ENCODE measurements at regions not wholly inside any gene's neighbourhood (a gene's known extent, or its start where the extent isn't known, plus 50 kb on each side); places are given as distances from the start of the nearest gene placed in this dataset.

DNA sequence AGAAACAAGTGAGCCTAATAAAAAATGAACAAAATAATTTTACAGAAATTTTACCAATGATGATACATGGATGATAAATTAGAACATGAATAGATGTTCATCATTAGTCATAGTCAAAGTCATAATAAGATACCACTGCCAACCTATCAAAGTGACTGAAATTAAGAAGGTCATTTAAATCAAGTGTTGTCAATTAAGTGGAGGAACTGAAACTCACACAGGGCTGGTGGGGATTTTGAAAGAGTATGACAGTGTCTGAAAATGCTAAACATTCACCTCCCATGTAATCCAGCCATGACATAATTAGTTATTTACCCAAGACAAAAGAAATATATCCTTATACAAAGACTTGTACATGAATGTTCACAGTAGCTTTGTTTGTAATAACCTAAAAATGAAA lies 57.1 kb upstream of the DYNC1I1 start:
- intact Hi-C loops (cut with micrococcal nuclease; ENCODE audit: unreplicated experiment) (no loop called here), in situ Hi-C loops (cut with HindIII; ENCODE audit: low pct_unique_long_range_greater_than_20kb, low sequenced_read_pairs) (no loop called here)
- no peak overlapping the region for H3K27ac ChIP-seq (ENCODE audit: low read length)
- ChIA-PET POLR2A (no interaction called here), CTCF (no interaction called here)
- H3K9me3 ChIP-seq (ENCODE audit: control insufficient read depth, insufficient read depth, low read depth, low read length) = no peaks in the 10 kb centered on the region
- H3K4me1 ChIP-seq (ENCODE audit: control insufficient read depth, insufficient read depth, low read length) = no peaks in the 10 kb centered on the region
- no peaks in the 10 kb centered on the region; the same call in 1 of the 2 replicates for H3K27me3 ChIP-seq (ENCODE audit: control insufficient read depth, insufficient read depth, low read length)
- H3K36me3 ChIP-seq (ENCODE audit: control insufficient read depth, insufficient read depth, low read length) = no peaks in the 10 kb centered on the region
- TF ChIP-seq, protein P1, sequence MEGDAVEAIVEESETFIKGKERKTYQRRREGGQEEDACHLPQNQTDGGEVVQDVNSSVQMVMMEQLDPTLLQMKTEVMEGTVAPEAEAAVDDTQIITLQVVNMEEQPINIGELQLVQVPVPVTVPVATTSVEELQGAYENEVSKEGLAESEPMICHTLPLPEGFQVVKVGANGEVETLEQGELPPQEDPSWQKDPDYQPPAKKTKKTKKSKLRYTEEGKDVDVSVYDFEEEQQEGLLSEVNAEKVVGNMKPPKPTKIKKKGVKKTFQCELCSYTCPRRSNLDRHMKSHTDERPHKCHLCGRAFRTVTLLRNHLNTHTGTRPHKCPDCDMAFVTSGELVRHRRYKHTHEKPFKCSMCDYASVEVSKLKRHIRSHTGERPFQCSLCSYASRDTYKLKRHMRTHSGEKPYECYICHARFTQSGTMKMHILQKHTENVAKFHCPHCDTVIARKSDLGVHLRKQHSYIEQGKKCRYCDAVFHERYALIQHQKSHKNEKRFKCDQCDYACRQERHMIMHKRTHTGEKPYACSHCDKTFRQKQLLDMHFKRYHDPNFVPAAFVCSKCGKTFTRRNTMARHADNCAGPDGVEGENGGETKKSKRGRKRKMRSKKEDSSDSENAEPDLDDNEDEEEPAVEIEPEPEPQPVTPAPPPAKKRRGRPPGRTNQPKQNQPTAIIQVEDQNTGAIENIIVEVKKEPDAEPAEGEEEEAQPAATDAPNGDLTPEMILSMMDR (IDR thresholded peaks at IDR 0.05) = no peak
- no peak for TF ChIP-seq POLR2AphosphoS5 (IDR thresholded peaks at IDR 0.05; ENCODE audit: low read depth, low read length)
- no peak for TF ChIP-seq SIN3A (IDR thresholded peaks at IDR 0.05; ENCODE audit: borderline replicate concordance, insufficient read depth, low read depth, low read length)
- TF ChIP-seq, protein P2, sequence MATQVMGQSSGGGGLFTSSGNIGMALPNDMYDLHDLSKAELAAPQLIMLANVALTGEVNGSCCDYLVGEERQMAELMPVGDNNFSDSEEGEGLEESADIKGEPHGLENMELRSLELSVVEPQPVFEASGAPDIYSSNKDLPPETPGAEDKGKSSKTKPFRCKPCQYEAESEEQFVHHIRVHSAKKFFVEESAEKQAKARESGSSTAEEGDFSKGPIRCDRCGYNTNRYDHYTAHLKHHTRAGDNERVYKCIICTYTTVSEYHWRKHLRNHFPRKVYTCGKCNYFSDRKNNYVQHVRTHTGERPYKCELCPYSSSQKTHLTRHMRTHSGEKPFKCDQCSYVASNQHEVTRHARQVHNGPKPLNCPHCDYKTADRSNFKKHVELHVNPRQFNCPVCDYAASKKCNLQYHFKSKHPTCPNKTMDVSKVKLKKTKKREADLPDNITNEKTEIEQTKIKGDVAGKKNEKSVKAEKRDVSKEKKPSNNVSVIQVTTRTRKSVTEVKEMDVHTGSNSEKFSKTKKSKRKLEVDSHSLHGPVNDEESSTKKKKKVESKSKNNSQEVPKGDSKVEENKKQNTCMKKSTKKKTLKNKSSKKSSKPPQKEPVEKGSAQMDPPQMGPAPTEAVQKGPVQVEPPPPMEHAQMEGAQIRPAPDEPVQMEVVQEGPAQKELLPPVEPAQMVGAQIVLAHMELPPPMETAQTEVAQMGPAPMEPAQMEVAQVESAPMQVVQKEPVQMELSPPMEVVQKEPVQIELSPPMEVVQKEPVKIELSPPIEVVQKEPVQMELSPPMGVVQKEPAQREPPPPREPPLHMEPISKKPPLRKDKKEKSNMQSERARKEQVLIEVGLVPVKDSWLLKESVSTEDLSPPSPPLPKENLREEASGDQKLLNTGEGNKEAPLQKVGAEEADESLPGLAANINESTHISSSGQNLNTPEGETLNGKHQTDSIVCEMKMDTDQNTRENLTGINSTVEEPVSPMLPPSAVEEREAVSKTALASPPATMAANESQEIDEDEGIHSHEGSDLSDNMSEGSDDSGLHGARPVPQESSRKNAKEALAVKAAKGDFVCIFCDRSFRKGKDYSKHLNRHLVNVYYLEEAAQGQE (IDR thresholded peaks at IDR 0.05; ENCODE audit: insufficient read depth in 1 of 2, low read depth in 2 of 2, low read length in 1 of 2) = no peak
- no peak for TF ChIP-seq TCF7L2 (IDR thresholded peaks at IDR 0.05; ENCODE audit: low read depth, low read length)
- no TSS peak for BruUV-seq (replicated peaks)
- no peak for ATAC-seq
- DNase-seq (ENCODE audit: low read depth, low spot score) = no peak
- H3K4me3 ChIP-seq (ENCODE audit: low read depth in 2 of 2, low read length in 2 of 2) = no peak overlapping the region

DNA sequence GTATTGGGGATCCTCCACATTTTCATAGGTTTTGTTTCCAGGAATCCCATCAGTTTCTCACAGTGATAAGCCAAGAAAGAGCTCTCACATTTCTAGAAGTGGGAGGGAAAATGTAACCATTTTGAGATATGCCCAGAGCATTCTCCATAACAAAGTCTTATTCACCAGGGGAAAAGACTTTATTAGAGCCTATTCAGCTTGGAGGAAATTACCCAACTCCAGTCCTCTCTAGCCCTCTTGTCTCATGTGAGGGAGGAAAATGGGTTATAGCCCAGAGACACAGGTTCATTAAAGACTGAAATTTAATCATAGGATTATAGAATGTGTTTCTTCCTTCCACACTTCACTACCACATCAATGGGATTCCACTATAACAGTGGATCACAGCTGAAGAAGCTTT lies 61.6 kb upstream of the DYNC1I1 start:
- Histone ChIP-seq H3K27me3 (ENCODE audit: control insufficient read depth, insufficient read depth, low read length) (no peaks in the 10 kb centered on the region; the same call in 1 of the 2 replicates), H3K36me3 (ENCODE audit: control insufficient read depth, insufficient read depth, low read length) (no peaks in the 10 kb centered on the region), H3K4me3 (ENCODE audit: low read depth in 2 of 2, low read length in 2 of 2) (no peak overlapping the region), H3K9me3 (ENCODE audit: control insufficient read depth, insufficient read depth, low read depth, low read length) (no peaks in the 10 kb centered on the region), H3K4me1 (ENCODE audit: control insufficient read depth, insufficient read depth, low read length) (no peaks in the 10 kb centered on the region), H3K27ac (ENCODE audit: low read length) (no peak overlapping the region)
- ChIA-PET POLR2A (no interaction called here), CTCF (no interaction called here)
- BruUV-seq (replicated peaks) = no TSS peak
- in situ Hi-C loops (cut with HindIII; ENCODE audit: low pct_unique_long_range_greater_than_20kb, low sequenced_read_pairs) (no loop called here), intact Hi-C loops (cut with micrococcal nuclease; ENCODE audit: unreplicated experiment) (no loop called here)
- TF ChIP-seq TCF7L2 (IDR thresholded peaks at IDR 0.05; ENCODE audit: low read depth, low read length) = no peak
- TF ChIP-seq, protein P1 (IDR thresholded peaks at IDR 0.05) = no peak
- TF ChIP-seq, protein P2 (IDR thresholded peaks at IDR 0.05; ENCODE audit: insufficient read depth in 1 of 2, low read depth in 2 of 2, low read length in 1 of 2) = no peak
- TF ChIP-seq SIN3A (IDR thresholded peaks at IDR 0.05; ENCODE audit: borderline replicate concordance, insufficient read depth, low read depth, low read length) = no peak
- no peak for TF ChIP-seq POLR2AphosphoS5 (IDR thresholded peaks at IDR 0.05; ENCODE audit: low read depth, low read length)
- ATAC-seq (no peak), DNase-seq (ENCODE audit: low read depth, low spot score) (no peak)
